GF-D8 (cell line): ENCODE measurements at regions not wholly inside any gene's neighbourhood (a gene's known extent, or its start where the extent isn't known, plus 50 kb on each side); places are given as distances from the start of the nearest gene placed in this dataset.

ENCODE experiments used
- DNase-seq: peaks from one replicate; lab custom pipeline; 2025; lab: John Stamatoyannopoulos, UW

DNA sequence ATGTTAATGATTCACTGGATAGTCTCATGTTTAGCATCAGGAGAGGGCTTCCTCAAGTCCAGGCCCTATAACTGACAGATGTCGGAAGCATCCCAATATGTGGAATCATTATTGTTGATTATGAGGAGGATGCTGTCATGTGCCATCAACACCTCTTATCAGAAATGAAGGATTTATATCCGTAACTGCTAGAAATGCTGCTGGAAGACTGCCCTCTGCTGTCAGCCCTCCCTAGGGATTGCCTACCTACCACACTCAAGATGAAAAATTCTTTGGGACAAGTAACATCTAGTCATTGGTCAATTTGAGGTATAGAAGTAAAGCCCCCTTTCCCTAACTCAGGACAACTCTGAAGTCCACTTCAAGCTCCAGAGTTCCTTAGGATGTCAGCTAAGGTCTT lies 1166.5 kb upstream of the NXPH2 start:
- no peak for DNase-seq

- no peak for DNase-seq
Measured at GRCh38 chr2:139940686-139941085, 1160.5 kb upstream of the NXPH2 start.

GRCh38 chr2:139925903-139926302 lies 1145.7 kb upstream of the NXPH2 start:
- DNase-seq, result no peak

DNA sequence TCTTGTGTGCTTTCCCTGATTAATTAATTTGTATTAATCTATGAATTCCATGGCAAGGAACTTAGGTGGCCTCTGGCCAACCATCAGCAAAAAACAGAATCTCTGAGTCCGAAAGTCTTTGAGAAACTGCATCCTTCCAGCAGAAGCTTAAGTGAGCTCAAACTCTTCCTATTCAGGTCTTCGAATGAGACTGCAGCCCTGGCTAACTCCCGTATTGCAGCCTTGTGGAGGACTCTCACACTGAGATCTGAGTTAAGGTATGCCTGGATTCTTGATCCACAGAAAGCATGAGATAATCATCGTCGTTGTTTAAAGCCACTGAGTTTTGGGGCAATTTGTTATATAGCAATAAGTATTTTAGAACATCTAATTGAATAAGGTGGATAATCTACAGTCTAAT lies 1143.9 kb upstream of the NXPH2 start:
- DNase-seq, result no peak

- no peak for DNase-seq
Measured at GRCh38 chr2:139918982-139919381, 1138.8 kb upstream of the NXPH2 start.

GRCh38 chr2:139917690-139918384 lies 1137.6 kb upstream of the NXPH2 start:
- DNase-seq, result no peak

GRCh38 chr2:139916822-139917221 lies 1136.6 kb upstream of the NXPH2 start:
- no peak for DNase-seq

GRCh38 chr2:139911160-139911559 lies 1131.0 kb upstream of the NXPH2 start:
- DNase-seq, result no peak

- DNase-seq, result no peak
Measured at GRCh38 chr2:139909136-139909535, 1128.9 kb upstream of the NXPH2 start.

DNA sequence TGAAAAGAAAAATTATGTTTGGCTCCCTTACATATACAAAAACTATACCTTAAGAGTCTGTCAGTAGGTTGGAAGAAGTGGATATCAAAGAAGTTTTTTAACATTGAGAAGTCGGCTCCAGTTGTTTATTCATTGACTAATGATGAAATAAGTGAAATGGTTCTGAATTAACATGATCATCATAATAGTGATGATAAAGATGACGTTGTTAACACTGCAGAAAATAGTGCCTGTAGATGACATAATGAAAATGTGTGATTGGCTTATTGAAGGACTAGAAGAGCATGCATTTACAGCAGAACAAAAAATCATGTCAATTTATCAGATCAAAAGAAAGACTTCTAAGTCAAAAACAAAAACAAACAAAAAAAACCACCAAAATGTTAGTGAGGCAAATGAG lies 1125.4 kb upstream of the NXPH2 start:
- DNase-seq, result no peak

- DNase-seq, result no peak
Measured at GRCh38 chr2:139891636-139892035, 1111.4 kb upstream of the NXPH2 start.

DNA sequence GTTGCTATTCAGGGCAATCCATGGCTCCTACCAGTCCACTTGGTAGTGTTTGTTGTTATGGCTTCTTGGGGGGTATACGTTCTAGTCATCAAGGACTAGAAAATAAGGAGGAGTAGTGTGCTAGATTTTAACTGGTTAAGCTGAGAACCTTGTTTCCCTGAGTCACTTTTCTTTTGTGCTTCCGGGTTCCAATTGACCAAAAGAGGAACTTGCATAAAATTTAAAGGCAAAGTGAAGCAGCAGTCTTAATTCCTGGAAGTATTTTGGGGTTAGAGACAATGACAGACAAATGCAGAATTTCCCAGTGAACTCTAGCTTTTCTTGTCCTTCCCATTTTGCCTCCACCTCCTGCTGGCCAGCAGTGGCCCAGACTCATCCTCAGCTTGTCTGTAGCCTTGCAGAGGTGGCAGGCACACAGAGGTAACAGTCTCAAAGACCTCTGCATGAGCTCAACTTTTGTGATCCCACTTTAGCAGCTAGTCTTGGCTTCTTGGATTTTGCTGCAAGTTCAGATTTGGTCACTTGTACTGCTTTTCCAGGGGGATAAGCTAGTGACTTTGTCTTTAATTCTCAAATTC lies 1105.8 kb upstream of the NXPH2 start:
- peak; percentile 67 for DNase-seq

GRCh38 chr2:139876964-139877363 lies 1096.8 kb upstream of the NXPH2 start:
- no peak for DNase-seq

DNA sequence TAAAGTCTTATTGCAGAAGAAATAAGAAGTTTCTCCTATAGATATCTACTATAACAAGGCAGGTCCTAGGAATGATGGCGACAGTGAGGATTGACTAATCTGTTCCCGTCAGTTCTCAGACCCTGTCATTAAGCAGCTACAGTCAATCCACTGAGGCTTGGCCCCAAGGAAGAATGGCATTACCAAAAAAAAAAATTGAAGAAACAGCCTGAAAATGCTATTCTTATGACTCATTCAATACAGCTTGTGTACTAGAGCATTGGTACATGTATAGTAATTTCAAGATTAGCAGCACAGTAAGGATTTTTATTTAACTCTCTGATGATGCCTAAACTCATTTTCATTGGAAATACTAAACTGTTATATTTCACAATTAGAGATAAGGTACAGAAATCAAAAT lies 1096.1 kb upstream of the NXPH2 start:
- no peak for DNase-seq

DNA sequence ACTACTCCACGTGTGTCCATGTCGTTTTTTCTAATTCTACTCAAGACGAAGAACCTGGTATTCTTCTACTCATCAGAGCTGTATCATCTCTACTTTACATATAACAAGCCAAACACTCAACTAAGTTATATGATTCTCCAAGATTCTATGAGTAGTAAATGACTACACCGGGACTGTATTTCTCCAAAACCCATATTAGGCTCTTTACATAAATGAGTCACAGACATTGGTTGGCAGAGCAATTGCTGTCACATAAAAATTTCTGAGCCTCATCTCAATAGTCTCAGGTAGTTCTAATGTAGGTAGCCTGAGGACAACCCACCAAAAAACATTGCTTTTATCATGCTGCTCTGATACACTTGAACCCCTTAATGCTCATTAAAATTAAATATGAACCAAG lies 1092.3 kb upstream of the NXPH2 start:
- DNase-seq, result no peak

GRCh38 chr2:139872032-139872431 lies 1091.8 kb upstream of the NXPH2 start:
- DNase-seq, result no peak

GRCh38 chr2:139867601-139868226 lies 1087.5 kb upstream of the NXPH2 start:
- DNase-seq, result no peak

DNA sequence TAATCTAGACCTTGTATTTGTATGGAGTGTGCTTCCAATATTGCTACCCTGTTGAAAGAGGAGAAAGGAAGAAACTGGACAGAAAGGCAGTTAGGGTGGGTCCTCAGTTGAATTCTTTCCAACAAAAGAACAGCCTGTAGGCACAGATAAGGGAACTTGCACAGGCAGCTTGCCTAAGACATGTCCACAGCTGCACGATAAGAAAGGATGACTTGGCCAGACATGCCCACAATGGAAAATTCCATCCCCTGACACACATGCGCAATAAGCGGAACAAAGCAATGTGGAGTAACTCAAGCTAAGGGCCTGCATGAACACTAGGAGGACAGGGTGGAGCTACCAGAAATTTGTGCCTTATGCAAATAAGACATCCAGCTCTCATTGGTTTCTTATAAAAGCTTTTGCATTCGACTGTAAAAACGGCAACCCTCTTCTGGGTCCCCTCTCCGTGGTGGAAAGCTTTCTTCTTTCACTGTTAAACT lies 1084.7 kb upstream of the NXPH2 start:
- DNase-seq, result peak; percentile 74

DNA sequence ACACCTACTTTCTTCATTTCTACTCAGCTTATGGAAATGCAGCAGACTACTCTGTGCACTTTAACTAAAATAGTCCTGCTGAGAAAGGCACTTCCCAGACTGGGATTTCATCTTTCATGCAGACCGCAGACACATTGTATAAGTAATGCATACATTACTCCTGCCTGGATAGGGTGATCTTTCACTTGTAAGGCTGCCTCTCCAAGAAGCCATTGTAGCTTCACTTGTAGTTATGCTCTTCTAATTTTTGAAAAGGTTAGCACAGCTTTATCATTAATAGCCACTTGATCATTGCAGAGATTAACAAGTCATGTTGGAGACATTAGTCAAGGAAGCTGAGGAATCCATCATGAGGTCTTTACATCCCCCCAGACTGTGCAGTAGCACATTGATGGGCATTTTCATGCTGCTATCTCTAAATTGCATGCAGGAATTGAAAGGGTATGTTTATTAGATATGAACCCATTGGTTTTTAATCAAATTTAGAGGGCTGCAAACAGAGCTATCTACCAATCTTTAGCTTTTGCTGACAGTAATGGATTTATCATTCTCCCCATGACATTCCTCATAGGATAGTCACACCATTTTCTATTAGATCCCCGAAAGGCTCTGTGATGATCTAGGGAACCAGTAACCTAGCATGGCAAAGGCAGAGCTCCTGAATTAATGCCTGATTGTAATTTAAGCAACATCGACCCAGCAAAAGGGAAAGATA lies 1074.7 kb upstream of the NXPH2 start:
- DNase-seq, result no peak

DNA sequence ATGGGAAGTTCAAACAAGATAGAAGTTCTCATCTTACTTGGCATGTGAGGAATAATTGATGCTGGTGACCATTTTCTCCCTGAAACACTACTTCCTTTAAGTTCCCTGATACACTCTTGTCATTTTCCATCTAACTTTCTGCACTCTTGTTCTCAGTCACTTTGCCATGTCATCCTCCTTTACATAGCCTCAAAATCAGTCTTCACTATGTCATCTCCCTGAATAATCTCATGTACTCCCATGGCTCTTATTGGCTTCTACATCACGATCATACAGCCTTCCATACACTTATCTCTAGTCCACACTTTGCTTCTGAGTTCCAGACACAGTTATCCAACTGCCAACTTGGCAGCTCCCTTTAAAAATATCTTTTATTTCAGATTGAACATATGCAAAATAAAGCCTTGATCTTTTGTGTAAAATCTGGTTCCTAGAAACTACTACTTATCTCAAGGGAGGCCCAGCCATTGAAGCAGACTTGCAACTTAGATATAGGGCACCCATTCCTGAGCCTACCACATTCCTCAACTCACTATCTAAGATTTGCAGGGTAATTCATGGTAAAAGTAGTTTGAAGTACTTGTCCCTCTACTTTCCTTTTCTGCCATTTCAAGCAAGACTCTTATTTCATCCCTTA lies 1070.2 kb upstream of the NXPH2 start:
- DNase-seq, result no peak

- no peak for DNase-seq
Measured at GRCh38 chr2:139836769-139837168, 1056.6 kb upstream of the NXPH2 start.

DNA sequence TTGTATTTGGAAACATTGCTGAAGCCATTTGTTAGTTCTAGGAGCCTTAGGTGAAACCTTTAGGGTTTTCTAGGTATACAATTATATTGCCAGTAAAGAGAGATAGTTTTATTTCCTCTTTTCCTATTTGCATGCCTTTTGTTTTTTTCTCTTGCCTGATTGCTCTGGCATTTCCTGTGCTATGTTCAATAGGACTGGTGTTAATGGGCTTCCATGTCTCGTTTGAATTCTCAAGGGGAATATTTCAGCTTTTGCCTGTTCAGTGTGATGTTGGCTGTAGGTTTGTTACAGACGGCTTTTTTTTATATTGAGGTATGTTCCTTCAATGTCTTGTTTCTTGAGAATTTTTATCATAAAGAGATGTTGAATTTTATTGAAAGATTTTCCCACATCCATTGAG lies 1054.9 kb upstream of the NXPH2 start:
- no peak for DNase-seq
